Kidney (tissue), 13 donors: ENCODE measurements at regions not wholly inside any gene's neighbourhood (a gene's known extent, or its start where the extent isn't known, plus 50 kb on each side); places are given as distances from the start of the nearest gene placed in this dataset.

Experiments
- DNase-seq, 5 donors: peaks; one replicate each; pipeline ENCODE4 v3.0.0-alpha.2; 2013 to 2020
- FAIRE-seq: peaks from 2 replicates; lab custom pipeline; 2012; peaks lifted over from hg19 to GRCh38; lab: Jason Lieb, UNC
- H3K27ac ChIP-seq, 2 donors: one replicate each; pipeline ENCODE4 v1.7.0; 2013; ENCODE audit warnings: low read depth in 2 of 2, low read length in 2 of 2, inconsistent platforms in 1 of 2
- H3K27me3 ChIP-seq: one replicate; pipeline ENCODE4 v1.7.1; 2013; ENCODE audit warnings: low read length, inconsistent platforms; ENCODE audit not compliant: control insufficient read depth, insufficient read depth
- H3K36me3 ChIP-seq, 3 donors: one replicate each; pipeline versions ENCODE4 v1.7.0 to v1.7.1; 2013; ENCODE audit warnings: low read length in 3 of 3, control low read depth in 1 of 3, inconsistent platforms in 1 of 3; ENCODE audit not compliant: insufficient read depth in 3 of 3, control insufficient read depth in 2 of 3
- H3K4me1 ChIP-seq, 3 donors: one replicate each; pipeline versions ENCODE4 v1.7.0 to v1.7.1; 2013; ENCODE audit warnings: low read length in 3 of 3, inconsistent platforms in 1 of 3, low read depth in 1 of 3; ENCODE audit not compliant: control insufficient read depth in 2 of 3, insufficient read depth in 2 of 3
- H3K4me3 ChIP-seq, 3 donors: one replicate each; pipeline versions ENCODE4 v1.7.0 to v1.8.1; 2013; ENCODE audit warnings: low read length in 3 of 3, control low read depth in 1 of 3, inconsistent platforms in 1 of 3
- H3K9ac ChIP-seq, 3 donors: one replicate each; pipeline versions ENCODE4 v1.7.0 to v1.7.1; 2013; ENCODE audit warnings: low read length in 3 of 3, control low read depth in 1 of 3, inconsistent platforms in 1 of 3
- H3K9me3 ChIP-seq, 3 donors: one replicate each; pipeline versions ENCODE4 v1.7.0 to v1.7.1; 2013; ENCODE audit warnings: low read length in 3 of 3, control low read depth in 1 of 3, inconsistent platforms in 1 of 3; ENCODE audit not compliant: control insufficient read depth in 2 of 3, insufficient read depth in 1 of 3
- intact Hi-C: fragments of 100-400 bp; cut with DNase I; formaldehyde crosslinking; loops from one replicate; pipeline ENCODE4 v1.11.1; 2022
- TF ChIP-seq, protein P1 (sequence below): IDR thresholded peaks from 3 replicates; pipeline ENCODE4 v1.5.1; 2012; ENCODE audit warnings: mild to moderate bottlenecking, moderate library complexity, borderline replicate concordance; ENCODE audit not compliant: insufficient read depth; ENCODE audit errors: extremely low read depth
- donor health status: control.
- donor health status: control.
- donor health status: control.
- donor health status: control.
- donor health status: control.
- donor health status: DM: yes; HTN: yes; CAD: no.
- donor health status: Normal renal cell carcinoma (clear cell type).

DNA sequence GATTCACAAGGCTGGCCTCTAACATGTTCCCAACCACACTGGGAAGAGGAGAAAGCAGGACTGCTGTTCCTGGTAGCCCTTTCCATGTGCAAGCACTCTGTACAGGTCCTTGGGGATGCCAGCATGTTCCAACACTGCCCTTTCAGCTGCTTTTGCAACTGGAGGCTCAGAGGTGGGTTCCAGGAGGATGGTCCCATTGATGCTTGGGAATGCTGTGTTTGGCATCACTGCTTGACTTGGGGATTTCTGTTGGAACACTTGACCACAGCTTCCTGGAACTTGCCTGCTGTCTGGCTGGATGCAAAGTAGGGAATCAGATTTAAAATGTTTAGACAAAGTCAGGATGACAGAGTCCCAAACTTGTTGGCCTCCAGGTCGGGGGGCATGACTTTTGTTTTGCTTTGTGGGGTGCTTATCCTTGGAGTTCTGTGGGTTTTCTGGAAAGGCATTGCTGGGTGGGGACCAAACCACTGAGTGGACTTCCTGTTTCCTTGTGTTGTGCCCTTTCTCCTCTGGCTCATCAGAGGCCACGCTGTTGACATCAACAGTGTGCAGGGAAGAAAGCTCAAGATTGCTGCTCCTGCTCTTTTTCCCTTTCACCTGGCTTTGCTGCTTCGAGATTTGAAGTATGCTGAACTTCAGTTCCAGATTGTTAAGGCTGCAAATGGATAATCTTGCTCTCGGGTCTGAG, 148.5 kb upstream of the RPS23 start:
- H3K36me3 ChIP-seq, result no peaks in the 10 kb centered on the region
- no peaks in the 10 kb centered on the region for H3K9me3 ChIP-seq
- intact Hi-C loops, result no loop called here
- no peaks in the 10 kb centered on the region for H3K4me1 ChIP-seq
- no peaks in the 10 kb centered on the region for H3K27me3 ChIP-seq
- FAIRE-seq, result no peak
- H3K9ac ChIP-seq, result no peak overlapping the region
- H3K27ac ChIP-seq, result peak overlapping the region in 1 of 2 donors; percentile 2
- TF ChIP-seq, protein P1, sequence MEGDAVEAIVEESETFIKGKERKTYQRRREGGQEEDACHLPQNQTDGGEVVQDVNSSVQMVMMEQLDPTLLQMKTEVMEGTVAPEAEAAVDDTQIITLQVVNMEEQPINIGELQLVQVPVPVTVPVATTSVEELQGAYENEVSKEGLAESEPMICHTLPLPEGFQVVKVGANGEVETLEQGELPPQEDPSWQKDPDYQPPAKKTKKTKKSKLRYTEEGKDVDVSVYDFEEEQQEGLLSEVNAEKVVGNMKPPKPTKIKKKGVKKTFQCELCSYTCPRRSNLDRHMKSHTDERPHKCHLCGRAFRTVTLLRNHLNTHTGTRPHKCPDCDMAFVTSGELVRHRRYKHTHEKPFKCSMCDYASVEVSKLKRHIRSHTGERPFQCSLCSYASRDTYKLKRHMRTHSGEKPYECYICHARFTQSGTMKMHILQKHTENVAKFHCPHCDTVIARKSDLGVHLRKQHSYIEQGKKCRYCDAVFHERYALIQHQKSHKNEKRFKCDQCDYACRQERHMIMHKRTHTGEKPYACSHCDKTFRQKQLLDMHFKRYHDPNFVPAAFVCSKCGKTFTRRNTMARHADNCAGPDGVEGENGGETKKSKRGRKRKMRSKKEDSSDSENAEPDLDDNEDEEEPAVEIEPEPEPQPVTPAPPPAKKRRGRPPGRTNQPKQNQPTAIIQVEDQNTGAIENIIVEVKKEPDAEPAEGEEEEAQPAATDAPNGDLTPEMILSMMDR, result no peak
- DNase-seq, result no peak
- no peak overlapping the region for H3K4me3 ChIP-seq

DNA sequence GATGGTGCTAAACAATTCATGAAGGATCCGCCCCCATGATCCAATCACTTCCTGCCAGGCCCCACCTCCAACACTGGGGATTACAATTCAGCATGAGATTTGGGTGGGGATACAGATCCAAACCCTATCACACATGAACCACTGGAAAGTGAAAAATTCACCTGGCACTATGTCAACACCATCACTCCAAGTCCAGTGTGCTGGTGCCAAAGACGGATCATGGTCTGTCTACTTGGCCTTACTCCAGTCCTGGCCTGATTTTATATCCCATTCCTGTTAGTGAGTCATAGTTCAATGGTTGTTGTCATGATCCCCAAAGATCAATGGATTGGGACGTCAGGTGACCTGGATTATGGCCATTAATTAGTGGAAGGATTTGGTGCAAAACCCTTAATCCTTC, 147.4 kb upstream of the RPS23 start:
- Histone ChIP-seq H3K4me3 (no peak overlapping the region), H3K9me3 (no peaks in the 10 kb centered on the region), H3K4me1 (no peaks in the 10 kb centered on the region), H3K27me3 (no peaks in the 10 kb centered on the region), H3K9ac (no peak overlapping the region), H3K36me3 (no peaks in the 10 kb centered on the region), H3K27ac (no peak overlapping the region)
- DNase-seq, result no peak
- TF ChIP-seq, protein P1, result no peak
- intact Hi-C loops, result no loop called here
- FAIRE-seq, result no peak

DNA sequence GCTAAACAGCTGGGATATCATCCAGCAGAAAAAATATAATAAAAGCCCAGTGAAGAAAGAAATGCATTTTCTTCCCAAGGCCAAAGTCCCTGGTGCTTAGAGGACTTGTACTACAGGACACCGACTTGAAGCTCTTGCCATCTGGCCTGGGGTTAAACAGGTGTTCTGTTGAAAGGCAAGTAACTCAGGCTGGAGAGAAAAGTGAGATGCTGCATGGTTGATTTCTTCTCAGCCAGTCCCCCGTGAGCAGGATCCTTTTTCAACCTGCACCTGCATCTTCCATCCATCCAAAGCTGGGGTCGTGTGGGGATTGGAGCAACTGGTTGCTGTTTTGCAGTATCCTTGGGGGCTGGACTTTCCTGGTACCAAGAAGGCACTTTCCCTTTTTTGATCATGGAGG, 146.1 kb upstream of the RPS23 start:
- Histone ChIP-seq H3K4me3 (no peak overlapping the region), H3K9me3 (no peaks in the 10 kb centered on the region), H3K36me3 (no peaks in the 10 kb centered on the region), H3K4me1 (no peaks in the 10 kb centered on the region), H3K27me3 (no peaks in the 10 kb centered on the region), H3K9ac (no peak overlapping the region), H3K27ac (no peak overlapping the region)
- intact Hi-C loops, result no loop called here
- FAIRE-seq, result no peak
- DNase-seq, result no peak
- TF ChIP-seq, protein P1, result no peak
